ENCODE measurements at regions not wholly inside any gene's neighbourhood (a gene's known extent, or its start where the extent isn't known, plus 50 kb on each side); places are given as distances from the start of the nearest gene placed in this dataset.

DNA sequence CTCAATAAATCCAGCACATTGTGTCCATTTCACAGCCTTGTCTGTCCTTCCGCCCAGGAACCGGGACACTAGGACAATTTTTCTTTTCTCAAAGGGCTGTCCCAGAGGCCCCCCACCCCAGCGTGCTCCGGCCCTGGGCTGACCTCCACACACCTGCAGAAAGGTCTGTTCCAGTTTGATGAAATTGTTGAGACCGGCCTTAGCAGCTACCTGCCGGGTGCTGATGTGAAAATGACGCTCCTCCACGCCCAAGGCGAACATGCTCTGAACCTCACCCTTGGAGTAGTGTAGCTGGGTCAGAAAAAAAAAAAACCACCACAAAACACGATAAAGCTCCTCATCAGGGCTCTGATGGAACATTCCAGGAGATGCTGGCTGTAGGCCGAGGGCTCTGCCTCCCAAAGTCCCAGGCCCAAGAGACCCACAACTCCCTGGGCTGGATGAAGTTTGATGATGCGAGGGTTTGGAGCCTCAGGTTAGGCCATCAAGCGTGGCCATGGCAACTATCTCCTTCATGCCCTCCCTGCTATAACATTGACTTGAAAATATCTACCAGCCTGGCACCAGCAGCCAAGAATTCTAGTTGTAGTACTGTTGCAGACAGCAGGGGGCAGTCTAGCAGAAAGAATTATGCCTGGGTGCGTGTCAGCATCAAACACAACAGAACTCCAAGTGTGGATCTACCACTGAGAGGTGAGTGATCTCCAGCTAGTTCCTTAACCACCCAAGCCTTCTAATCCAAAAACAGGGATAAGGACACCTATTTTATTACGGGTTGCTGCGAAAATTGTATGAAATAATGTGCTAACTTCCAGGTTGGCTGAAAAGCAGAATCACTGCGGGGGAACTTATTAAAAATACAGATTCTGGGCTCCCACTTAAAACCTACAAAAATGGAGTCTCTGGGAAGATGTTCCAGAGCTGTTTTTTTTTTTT is 62.1 kb downstream of the RMI2 start (continued):
- TF ChIP-seq, protein P1, sequence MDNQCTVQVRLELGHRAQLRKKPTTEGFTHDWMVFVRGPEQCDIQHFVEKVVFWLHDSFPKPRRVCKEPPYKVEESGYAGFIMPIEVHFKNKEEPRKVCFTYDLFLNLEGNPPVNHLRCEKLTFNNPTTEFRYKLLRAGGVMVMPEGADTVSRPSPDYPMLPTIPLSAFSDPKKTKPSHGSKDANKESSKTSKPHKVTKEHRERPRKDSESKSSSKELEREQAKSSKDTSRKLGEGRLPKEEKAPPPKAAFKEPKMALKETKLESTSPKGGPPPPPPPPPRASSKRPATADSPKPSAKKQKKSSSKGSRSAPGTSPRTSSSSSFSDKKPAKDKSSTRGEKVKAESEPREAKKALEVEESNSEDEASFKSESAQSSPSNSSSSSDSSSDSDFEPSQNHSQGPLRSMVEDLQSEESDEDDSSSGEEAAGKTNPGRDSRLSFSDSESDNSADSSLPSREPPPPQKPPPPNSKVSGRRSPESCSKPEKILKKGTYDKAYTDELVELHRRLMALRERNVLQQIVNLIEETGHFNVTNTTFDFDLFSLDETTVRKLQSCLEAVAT (IDR thresholded peaks at IDR 0.05): no peak
- TF ChIP-seq ZNF592 (IDR thresholded peaks at IDR 0.05) (no peak), CHD1 (IDR thresholded peaks at IDR 0.05; ENCODE audit: low read depth, low read length) (no peak), NR2C1 (IDR thresholded peaks at IDR 0.05) (no peak), RAD21 (IDR thresholded peaks at IDR 0.05; ENCODE audit: insufficient read depth, low read depth, low read length) (peak; percentile 88), MEF2A (IDR thresholded peaks at IDR 0.05; ENCODE audit: insufficient read depth, low read depth, low read length) (no peak), SMAD1 (IDR thresholded peaks at IDR 0.05; ENCODE audit: low read depth, partially characterized antibody) (no peak), SREBF1 (IDR thresholded peaks at IDR 0.05; ENCODE audit: low read length) (no peak), TCF7 (IDR thresholded peaks at IDR 0.05; ENCODE audit: borderline replicate concordance) (no peak), CBFB (IDR thresholded peaks at IDR 0.05; ENCODE audit: low read depth) (no peak), SPI1 (IDR thresholded peaks at IDR 0.05; ENCODE audit: borderline replicate concordance, insufficient read depth, low read depth, low read length) (no peak), NRF1 (conservative IDR thresholded peaks at IDR 0.05; ENCODE audit: low read depth, low read length) (no peak), NFXL1 (IDR thresholded peaks at IDR 0.05; ENCODE audit: borderline replicate concordance) (no peak)
- TF ChIP-seq, protein P2, sequence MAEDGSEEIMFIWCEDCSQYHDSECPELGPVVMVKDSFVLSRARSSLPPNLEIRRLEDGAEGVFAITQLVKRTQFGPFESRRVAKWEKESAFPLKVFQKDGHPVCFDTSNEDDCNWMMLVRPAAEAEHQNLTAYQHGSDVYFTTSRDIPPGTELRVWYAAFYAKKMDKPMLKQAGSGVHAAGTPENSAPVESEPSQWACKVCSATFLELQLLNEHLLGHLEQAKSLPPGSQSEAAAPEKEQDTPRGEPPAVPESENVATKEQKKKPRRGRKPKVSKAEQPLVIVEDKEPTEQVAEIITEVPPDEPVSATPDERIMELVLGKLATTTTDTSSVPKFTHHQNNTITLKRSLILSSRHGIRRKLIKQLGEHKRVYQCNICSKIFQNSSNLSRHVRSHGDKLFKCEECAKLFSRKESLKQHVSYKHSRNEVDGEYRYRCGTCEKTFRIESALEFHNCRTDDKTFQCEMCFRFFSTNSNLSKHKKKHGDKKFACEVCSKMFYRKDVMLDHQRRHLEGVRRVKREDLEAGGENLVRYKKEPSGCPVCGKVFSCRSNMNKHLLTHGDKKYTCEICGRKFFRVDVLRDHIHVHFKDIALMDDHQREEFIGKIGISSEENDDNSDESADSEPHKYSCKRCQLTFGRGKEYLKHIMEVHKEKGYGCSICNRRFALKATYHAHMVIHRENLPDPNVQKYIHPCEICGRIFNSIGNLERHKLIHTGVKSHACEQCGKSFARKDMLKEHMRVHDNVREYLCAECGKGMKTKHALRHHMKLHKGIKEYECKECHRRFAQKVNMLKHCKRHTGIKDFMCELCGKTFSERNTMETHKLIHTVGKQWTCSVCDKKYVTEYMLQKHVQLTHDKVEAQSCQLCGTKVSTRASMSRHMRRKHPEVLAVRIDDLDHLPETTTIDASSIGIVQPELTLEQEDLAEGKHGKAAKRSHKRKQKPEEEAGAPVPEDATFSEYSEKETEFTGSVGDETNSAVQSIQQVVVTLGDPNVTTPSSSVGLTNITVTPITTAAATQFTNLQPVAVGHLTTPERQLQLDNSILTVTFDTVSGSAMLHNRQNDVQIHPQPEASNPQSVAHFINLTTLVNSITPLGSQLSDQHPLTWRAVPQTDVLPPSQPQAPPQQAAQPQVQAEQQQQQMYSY (CRISPR knock-in tag; IDR thresholded peaks at IDR 0.05): no peak
- TF ChIP-seq, protein P3, sequence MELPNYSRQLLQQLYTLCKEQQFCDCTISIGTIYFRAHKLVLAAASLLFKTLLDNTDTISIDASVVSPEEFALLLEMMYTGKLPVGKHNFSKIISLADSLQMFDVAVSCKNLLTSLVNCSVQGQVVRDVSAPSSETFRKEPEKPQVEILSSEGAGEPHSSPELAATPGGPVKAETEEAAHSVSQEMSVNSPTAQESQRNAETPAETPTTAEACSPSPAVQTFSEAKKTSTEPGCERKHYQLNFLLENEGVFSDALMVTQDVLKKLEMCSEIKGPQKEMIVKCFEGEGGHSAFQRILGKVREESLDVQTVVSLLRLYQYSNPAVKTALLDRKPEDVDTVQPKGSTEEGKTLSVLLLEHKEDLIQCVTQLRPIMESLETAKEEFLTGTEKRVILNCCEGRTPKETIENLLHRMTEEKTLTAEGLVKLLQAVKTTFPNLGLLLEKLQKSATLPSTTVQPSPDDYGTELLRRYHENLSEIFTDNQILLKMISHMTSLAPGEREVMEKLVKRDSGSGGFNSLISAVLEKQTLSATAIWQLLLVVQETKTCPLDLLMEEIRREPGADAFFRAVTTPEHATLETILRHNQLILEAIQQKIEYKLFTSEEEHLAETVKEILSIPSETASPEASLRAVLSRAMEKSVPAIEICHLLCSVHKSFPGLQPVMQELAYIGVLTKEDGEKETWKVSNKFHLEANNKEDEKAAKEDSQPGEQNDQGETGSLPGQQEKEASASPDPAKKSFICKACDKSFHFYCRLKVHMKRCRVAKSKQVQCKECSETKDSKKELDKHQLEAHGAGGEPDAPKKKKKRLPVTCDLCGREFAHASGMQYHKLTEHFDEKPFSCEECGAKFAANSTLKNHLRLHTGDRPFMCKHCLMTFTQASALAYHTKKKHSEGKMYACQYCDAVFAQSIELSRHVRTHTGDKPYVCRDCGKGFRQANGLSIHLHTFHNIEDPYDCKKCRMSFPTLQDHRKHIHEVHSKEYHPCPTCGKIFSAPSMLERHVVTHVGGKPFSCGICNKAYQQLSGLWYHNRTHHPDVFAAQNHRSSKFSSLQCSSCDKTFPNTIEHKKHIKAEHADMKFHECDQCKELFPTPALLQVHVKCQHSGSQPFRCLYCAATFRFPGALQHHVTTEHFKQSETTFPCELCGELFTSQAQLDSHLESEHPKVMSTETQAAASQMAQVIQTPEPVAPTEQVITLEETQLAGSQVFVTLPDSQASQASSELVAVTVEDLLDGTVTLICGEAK (IDR thresholded peaks at IDR 0.05; ENCODE audit: borderline replicate concordance): no peak

Measured in GM12878 (cell line).